Ishikawa (cell line): ENCODE measurements at regions not wholly inside any gene's neighbourhood (a gene's known extent, or its start where the extent isn't known, plus 50 kb on each side); places are given as distances from the start of the nearest gene placed in this dataset.

Experiments used
- CEBPB ChIP-seq: IDR thresholded peaks from 2 replicates; pipeline ENCODE4 v1.6.1; 2012
- CREB1 ChIP-seq: IDR thresholded peaks from 2 replicates; pipeline ENCODE4 v1.6.1; 2012; ENCODE audit warnings: low read depth
- EGR1 ChIP-seq: IDR thresholded peaks from 2 replicates; pipeline ENCODE4 v1.6.1; 2012
- EP300 ChIP-seq: IDR thresholded peaks from 2 replicates; pipeline ENCODE4 v1.6.1; 2012; ENCODE audit warnings: borderline replicate concordance
- FOXM1 ChIP-seq: IDR thresholded peaks from 2 replicates; pipeline ENCODE4 v1.6.1; 2012; ENCODE audit warnings: low read depth, borderline replicate concordance
- NFIC ChIP-seq: IDR thresholded peaks from 2 replicates; pipeline ENCODE4 v1.6.1; 2012
- RAD21 ChIP-seq: IDR thresholded peaks from 2 replicates; pipeline ENCODE4 v1.6.1; 2012; ENCODE audit warnings: low read depth
- TAF1 ChIP-seq: IDR thresholded peaks from 2 replicates; pipeline ENCODE4 v1.6.1; 2012; ENCODE audit warnings: low read depth, mild to moderate bottlenecking
- TEAD4 ChIP-seq: IDR thresholded peaks from 2 replicates; pipeline ENCODE4 v1.6.1; 2012
- YY1 ChIP-seq: IDR thresholded peaks from 2 replicates; pipeline ENCODE4 v1.6.1; 2012; ENCODE audit warnings: low read depth
- TF ChIP-seq, protein P1 (sequence below): IDR thresholded peaks from 2 replicates; pipeline ENCODE4 v1.6.1; 2012; ENCODE audit warnings: low read depth, mild to moderate bottlenecking
- TF ChIP-seq, protein P2 (sequence below): IDR thresholded peaks from 2 replicates; pipeline ENCODE4 v1.6.1; 2012

DNA sequence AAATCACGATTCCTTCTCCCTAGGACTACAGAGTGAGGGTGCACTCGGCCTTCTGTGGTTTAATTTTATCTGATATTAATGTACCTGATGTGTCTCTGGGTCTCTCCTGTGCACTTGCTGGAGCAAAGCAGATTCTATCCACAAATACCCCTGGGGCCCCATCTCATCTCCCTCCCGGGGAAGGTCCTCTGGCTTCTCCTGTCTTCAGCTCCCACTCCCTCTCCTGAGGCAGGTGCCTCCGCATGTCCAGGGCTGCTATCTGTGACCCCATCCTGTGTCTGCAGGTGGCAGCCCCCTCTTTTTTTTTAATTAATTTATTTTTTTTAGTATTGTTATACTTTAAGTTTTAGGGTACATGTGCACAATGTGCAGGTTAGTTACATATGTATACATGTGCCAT is 558.7 kb downstream of the BRD1 start:
- TF ChIP-seq NFIC (no peak), CEBPB (no peak), YY1 (no peak), RAD21 (no peak), TEAD4 (no peak), TAF1 (no peak), FOXM1 (no peak), EP300 (no peak), EGR1 (no peak), CREB1 (no peak)
- TF ChIP-seq, protein P1, sequence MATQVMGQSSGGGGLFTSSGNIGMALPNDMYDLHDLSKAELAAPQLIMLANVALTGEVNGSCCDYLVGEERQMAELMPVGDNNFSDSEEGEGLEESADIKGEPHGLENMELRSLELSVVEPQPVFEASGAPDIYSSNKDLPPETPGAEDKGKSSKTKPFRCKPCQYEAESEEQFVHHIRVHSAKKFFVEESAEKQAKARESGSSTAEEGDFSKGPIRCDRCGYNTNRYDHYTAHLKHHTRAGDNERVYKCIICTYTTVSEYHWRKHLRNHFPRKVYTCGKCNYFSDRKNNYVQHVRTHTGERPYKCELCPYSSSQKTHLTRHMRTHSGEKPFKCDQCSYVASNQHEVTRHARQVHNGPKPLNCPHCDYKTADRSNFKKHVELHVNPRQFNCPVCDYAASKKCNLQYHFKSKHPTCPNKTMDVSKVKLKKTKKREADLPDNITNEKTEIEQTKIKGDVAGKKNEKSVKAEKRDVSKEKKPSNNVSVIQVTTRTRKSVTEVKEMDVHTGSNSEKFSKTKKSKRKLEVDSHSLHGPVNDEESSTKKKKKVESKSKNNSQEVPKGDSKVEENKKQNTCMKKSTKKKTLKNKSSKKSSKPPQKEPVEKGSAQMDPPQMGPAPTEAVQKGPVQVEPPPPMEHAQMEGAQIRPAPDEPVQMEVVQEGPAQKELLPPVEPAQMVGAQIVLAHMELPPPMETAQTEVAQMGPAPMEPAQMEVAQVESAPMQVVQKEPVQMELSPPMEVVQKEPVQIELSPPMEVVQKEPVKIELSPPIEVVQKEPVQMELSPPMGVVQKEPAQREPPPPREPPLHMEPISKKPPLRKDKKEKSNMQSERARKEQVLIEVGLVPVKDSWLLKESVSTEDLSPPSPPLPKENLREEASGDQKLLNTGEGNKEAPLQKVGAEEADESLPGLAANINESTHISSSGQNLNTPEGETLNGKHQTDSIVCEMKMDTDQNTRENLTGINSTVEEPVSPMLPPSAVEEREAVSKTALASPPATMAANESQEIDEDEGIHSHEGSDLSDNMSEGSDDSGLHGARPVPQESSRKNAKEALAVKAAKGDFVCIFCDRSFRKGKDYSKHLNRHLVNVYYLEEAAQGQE, result no peak
- TF ChIP-seq, protein P2, sequence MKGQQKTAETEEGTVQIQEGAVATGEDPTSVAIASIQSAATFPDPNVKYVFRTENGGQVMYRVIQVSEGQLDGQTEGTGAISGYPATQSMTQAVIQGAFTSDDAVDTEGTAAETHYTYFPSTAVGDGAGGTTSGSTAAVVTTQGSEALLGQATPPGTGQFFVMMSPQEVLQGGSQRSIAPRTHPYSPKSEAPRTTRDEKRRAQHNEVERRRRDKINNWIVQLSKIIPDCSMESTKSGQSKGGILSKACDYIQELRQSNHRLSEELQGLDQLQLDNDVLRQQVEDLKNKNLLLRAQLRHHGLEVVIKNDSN, result no peak
